Adrenal gland (tissue), 9 donors: ENCODE measurements at regions not wholly inside any gene's neighbourhood (a gene's known extent, or its start where the extent isn't known, plus 50 kb on each side); places are given as distances from the start of the nearest gene placed in this dataset.

Source experiments
- DNase-seq, 7 donors: peaks; one replicate each; pipeline ENCODE4 v3.0.0-alpha.2; 2019 to 2020
- H3K27ac ChIP-seq, 5 donors: fragments of 200-600 bp; sonication (generic) in 4 of 5; 1 replicate in 3 of 5; 2 replicates in 2 of 5; pipeline versions ENCODE4 v1.5.1 to v1.8.0; 2016 to 2020; ENCODE audit warnings: mild to moderate bottlenecking in 1 of 5
- H3K27me3 ChIP-seq: fragments of 200-600 bp; 2 replicates; pipeline ENCODE4 v1.8.0; 2021
- H3K36me3 ChIP-seq, 2 donors: fragments of 200-600 bp; replicated peaks in 1 of 2; 1 replicate in 1 of 2; 2 replicates in 1 of 2; pipeline versions ENCODE4 v1.5.1 to v1.8.0; 2018 to 2022
- H3K4me1 ChIP-seq, 2 donors: fragments of 200-600 bp; replicated peaks in 1 of 2; 1 replicate in 1 of 2; 2 replicates in 1 of 2; pipeline versions ENCODE4 v1.5.1 to v1.8.0; 2018 to 2021
- H3K4me3 ChIP-seq, 4 donors: fragments of 200-600 bp; sonication (generic) in 3 of 4; one replicate each; pipeline ENCODE4 v1.5.1; 2016 to 2018
- H3K9me3 ChIP-seq, 3 donors: fragments of 200-600 bp; sonication (generic) in 1 of 3; replicated peaks in 1 of 3; 1 replicate in 2 of 3; 2 replicates in 1 of 3; pipeline versions ENCODE4 v1.5.1 to v1.8.0; 2016 to 2021
- CTCF ChIP-seq, 6 experiments: fragments of 450-650 bp in 4 of 6; fragments of 200-600 bp in 2 of 6; sonication (generic) in 1 of 6; IDR thresholded peaks; 1 replicate in 5 of 6; 2 replicates in 1 of 6; pipeline versions ENCODE4 v1.5.1 to v1.8.0; 2016 to 2021; ENCODE audit warnings: antibody characterized with exemption in 6 of 6, mild to moderate bottlenecking in 2 of 6, moderate library complexity in 1 of 6
- POLR2A ChIP-seq, 2 donors: fragments of 450-650 bp; IDR thresholded peaks; one replicate each; pipeline ENCODE4 v1.6.1; 2017; ENCODE audit warnings: antibody characterized with exemption in 2 of 2, mild to moderate bottlenecking in 2 of 2, moderate library complexity in 1 of 2
- WGBS, 4 donors: extraction: QIAGEN DNeasy Blood & Tissue Kit in 2 of 4; methylation state at CpG; one replicate each; pipeline versions ENCODE4 v1.1.5 to v1.1.7; 2013 to 2017; 5-methylcytosine and 5-hydroxymethylcytosine counted together
- intact Hi-C, 2 donors: fragments of 100-400 bp; cut with DNase I; formaldehyde crosslinking; loops; one replicate each; pipeline versions ENCODE4 v1.14.1 to v1.15.0; 2022 to 2023
- donor health status: healthy with polysubstance abuse.
- donor health status: Bipolar disorder and iron deficiency.
- donor health status: DM: yes; HTN: yes; CAD: no.
- donor health status: DM: no; HTN: no; CAD: no.
- donor health status: DM: no; HTN: no; CAD: no.

DNA sequence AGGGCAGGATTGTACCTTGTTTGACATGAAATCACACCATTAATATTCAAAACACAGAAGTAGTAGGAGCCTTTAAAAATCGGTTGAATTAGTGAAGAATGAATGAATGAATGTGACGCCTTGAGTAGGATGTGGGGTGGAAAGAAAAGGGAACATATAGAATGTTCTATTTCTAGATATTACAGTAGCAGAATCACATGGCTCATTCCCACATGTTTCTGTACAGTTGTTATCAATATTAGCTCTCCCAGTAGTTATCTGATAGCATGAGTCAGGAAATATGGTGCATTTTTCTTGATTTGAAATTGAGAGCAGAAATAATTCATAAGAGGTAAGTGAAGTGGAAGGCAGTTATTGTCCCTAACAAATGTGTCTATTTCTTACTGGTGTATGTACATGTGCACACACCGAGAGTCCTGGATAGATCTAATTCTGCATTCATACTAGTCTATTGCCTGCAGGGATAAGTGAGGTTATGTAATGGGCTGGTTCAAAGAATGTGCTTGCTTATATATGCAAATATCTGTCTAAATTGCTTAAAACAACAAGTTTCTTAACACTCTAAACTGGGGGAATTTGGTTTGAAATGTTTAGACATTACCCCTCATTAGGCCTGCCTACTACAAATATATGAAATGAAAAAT is 245.4 kb downstream of the EFCAB11 start:
- TF ChIP-seq POLR2A (IDR thresholded peaks at IDR 0.05) = no peak
- no peak for TF ChIP-seq CTCF (IDR thresholded peaks at IDR 0.05)
- Histone ChIP-seq H3K27me3 (no peaks in the 10 kb centered on the region), H3K4me1 (no peaks in the 10 kb centered on the region), H3K27ac (no peak overlapping the region), H3K36me3 (no peaks in the 10 kb centered on the region), H3K4me3 (no peak overlapping the region), H3K9me3 (no peaks in the 10 kb centered on the region)
- DNase-seq = no peak
- 83 to 89% (median 85%) methylated on average over 3 of the region's 3 CpGs for WGBS, 4 donors
- intact Hi-C loops = no loop called here

DNA sequence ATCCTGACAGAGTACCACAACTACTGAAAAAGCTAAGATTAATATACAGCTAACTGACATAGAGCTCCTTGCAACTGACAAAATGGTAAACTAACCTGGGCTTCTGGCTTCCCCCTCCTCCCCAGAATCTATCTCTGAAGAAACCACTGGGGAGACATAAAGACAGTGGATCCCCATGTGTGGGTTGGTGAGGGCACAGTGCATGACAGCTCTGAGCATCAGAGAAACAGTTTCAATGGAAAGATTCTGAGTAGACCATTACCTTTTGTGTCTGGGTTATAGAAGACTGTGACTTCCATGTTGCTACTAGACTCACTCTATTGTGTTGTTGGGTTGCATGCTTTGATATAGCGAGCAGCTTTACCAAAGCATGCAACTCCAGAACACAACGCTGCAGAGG is 247.4 kb downstream of the EFCAB11 start:
- no peaks in the 10 kb centered on the region for H3K9me3 ChIP-seq
- no peak overlapping the region for H3K4me3 ChIP-seq
- H3K4me1 ChIP-seq = peaks cover 1 to 7% of the 10 kb centered on the region in 2 donors
- no peaks in the 10 kb centered on the region for H3K36me3 ChIP-seq
- intact Hi-C loops = no loop called here
- H3K27me3 ChIP-seq = no peaks in the 10 kb centered on the region
- TF ChIP-seq CTCF (IDR thresholded peaks at IDR 0.05) (no peak), POLR2A (IDR thresholded peaks at IDR 0.05) (no peak)
- WGBS, 4 donors = 80 to 94% (median 92%) methylated on average over 1 to 2 of the region's 2 CpGs
- no peak for DNase-seq
- no peak overlapping the region for H3K27ac ChIP-seq

DNA sequence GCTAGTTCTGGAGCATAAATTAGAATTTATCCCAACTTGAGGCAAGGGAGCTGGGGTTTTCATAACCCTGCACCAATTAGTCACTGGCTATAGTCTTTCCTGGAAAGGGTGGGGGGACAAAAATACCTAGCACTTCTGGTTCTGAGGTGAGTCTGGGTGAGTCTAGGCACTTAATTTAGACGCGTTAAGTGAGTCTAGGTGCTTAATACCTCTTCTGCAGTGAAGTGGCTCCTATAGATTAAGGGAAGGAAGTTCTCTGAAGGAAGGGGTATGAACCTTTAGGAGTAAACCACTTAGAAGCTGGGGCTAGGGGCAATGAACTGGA is 251.7 kb downstream of the EFCAB11 start:
- intact Hi-C loops = no loop called here
- H3K9me3 ChIP-seq = no peaks in the 10 kb centered on the region
- H3K27ac ChIP-seq = no peak overlapping the region

More for the DNA sequence above, 251.7 kb downstream of the EFCAB11 start:
- H3K4me1 ChIP-seq = peaks cover 5 to 19% of the 10 kb centered on the region in 2 donors
- TF ChIP-seq POLR2A (IDR thresholded peaks at IDR 0.05) = no peak
- TF ChIP-seq CTCF (IDR thresholded peaks at IDR 0.05) = no peak
- DNase-seq = no peak
- H3K4me3 ChIP-seq = no peak overlapping the region
- WGBS, 4 donors = 96 to 100% (median 98%) methylated on average over 2 of the region's 2 CpGs
- H3K27me3 ChIP-seq = no peaks in the 10 kb centered on the region
- no peaks in the 10 kb centered on the region for H3K36me3 ChIP-seq
